Activated CD4-positive, alpha-beta T cell treated with anti-CD3 and anti-CD28 coated beads, Interleukin-2, amount 10 ng/mL, durations not matched to agents 7 days and 5 days (primary cell): ENCODE measurements at regions not wholly inside any gene's neighbourhood (a gene's known extent, or its start where the extent isn't known, plus 50 kb on each side); places are given as distances from the start of the nearest gene placed in this dataset.

Experiments used
- CTCF ChIA-PET: fragments of 350-600 bp; sonication (Branson Sonifier 250); formaldehyde crosslinking; loops from one replicate; lab custom pipeline; 2021; ENCODE audit warnings: antibody characterized with exemption; lab: Charles Lee
- POLR2A ChIA-PET: fragments of 350-600 bp; sonication (Branson Sonifier 250); formaldehyde crosslinking; loops from one replicate; lab custom pipeline; 2021; ENCODE audit warnings: antibody characterized with exemption; lab: Charles Lee
- DNase-seq: peaks from one replicate; pipeline ENCODE4 v3.0.0-alpha.2; 2020
- H3K27ac Mint-ChIP-seq: one replicate; pipeline ENCODE4 v1.8.0; 2021; ENCODE audit warnings: mild to moderate bottlenecking, moderate library complexity, mixed read lengths
- H3K27me3 Mint-ChIP-seq: one replicate; pipeline ENCODE4 v1.8.0; 2021; ENCODE audit warnings: mixed read lengths
- H3K36me3 Mint-ChIP-seq: one replicate; pipeline ENCODE4 v1.8.0; 2021; ENCODE audit warnings: low read depth, mixed read lengths
- H3K4me1 Mint-ChIP-seq: one replicate; pipeline ENCODE4 v1.8.0; 2021; ENCODE audit warnings: mixed read lengths
- H3K4me3 Mint-ChIP-seq: one replicate; pipeline ENCODE4 v1.8.0; 2021; ENCODE audit warnings: mild to moderate bottlenecking, moderate library complexity, mixed read lengths
- H3K9me3 Mint-ChIP-seq: one replicate; pipeline ENCODE4 v1.8.0; 2021; ENCODE audit warnings: mixed read lengths

DNA sequence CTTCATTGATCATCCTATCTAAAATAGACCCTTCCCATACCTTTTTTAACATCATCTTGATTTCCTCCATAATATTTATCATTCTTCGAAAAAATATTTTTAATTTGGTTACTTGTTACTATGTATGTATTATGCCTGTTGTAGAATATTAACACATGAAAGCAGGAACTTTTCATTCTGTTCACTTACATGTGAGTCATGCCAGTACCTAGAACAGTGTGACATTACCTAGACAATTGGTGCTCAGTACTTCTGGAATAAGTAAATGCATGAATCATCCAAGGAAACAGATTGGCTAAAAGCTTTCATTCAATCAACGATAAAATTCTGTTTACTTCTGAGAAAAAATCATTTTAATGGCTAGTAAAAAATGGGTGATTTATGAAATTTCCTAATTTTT, 76.4 kb downstream of the CXXC4 start:
- CTCF ChIA-PET, result no interaction called here
- Mint-ChIP-seq H3K27ac (no peak overlapping the region), H3K36me3 (no peaks in the 10 kb centered on the region), H3K27me3 (no peaks in the 10 kb centered on the region), H3K4me3 (no peak overlapping the region), H3K9me3 (no peaks in the 10 kb centered on the region), H3K4me1 (no peaks in the 10 kb centered on the region)
- POLR2A ChIA-PET, result no interaction called here
- no peak for DNase-seq

DNA sequence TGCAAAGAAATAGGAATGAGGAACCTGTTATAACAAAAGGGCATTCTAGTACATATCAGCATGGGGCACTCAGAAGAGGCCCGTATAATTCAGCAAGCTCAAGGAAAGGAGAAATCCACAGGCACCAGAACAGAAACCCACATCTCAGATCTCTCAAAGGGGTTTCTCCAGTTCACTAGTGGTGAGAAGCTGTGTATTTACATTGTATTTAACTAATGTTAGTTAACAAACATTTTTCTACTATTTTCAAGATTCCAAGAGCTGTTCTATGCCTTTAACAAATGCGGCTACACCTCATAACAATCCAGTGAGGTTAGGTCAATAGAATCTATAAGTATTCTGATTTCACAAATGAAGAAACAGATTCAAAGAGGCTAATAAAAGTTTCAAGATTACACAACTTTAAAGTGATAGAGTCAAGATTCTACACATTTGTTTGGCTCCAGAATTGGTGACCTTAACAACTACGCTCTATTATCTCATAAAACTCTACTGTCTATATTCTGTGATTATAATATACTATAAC, 77.3 kb downstream of the CXXC4 start:
- POLR2A ChIA-PET, result no interaction called here
- no peaks in the 10 kb centered on the region for H3K9me3 Mint-ChIP-seq
- CTCF ChIA-PET, result no interaction called here
- no peak overlapping the region for H3K27ac Mint-ChIP-seq
- H3K4me3 Mint-ChIP-seq, result no peak overlapping the region
- no peaks in the 10 kb centered on the region for H3K36me3 Mint-ChIP-seq
- no peaks in the 10 kb centered on the region for H3K27me3 Mint-ChIP-seq
- DNase-seq, result no peak
- no peaks in the 10 kb centered on the region for H3K4me1 Mint-ChIP-seq

DNA sequence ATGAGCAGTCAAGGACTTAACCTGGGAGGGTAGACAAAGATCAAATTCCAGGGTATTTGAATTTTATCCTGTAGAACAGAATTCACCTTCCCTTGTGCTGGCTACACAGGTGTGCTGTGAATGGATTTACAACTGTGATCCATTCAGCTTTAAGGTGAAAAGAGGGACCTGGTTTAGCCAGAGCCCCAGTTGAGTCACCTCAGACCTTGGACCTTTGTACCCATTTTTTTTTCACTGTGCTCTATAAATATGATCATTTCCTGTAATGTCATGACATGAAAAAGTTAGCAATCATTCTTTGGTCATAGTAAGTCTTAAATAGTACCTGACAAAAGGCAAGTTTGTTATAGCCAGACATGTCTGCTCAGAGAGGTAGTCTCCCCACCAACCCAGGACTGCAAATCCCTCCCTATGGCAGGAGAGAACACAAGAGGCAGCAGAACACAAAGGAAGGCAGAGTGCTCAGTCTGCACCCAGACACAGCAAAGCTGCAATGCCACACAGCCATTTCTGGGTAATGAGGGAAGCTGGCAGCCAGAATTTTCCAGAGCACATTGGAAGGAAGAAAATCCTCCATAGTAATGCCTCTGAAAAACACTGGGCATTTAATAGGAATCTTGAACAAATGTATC, 77.9 kb downstream of the CXXC4 start:
- H3K4me3 Mint-ChIP-seq, result no peak overlapping the region
- no peaks in the 10 kb centered on the region for H3K36me3 Mint-ChIP-seq
- no peak overlapping the region for H3K27ac Mint-ChIP-seq
- H3K27me3 Mint-ChIP-seq, result no peaks in the 10 kb centered on the region
- no peaks in the 10 kb centered on the region for H3K4me1 Mint-ChIP-seq
- no peaks in the 10 kb centered on the region for H3K9me3 Mint-ChIP-seq
- ChIA-PET CTCF (no interaction called here), POLR2A (no interaction called here)
- DNase-seq, result no peak

DNA sequence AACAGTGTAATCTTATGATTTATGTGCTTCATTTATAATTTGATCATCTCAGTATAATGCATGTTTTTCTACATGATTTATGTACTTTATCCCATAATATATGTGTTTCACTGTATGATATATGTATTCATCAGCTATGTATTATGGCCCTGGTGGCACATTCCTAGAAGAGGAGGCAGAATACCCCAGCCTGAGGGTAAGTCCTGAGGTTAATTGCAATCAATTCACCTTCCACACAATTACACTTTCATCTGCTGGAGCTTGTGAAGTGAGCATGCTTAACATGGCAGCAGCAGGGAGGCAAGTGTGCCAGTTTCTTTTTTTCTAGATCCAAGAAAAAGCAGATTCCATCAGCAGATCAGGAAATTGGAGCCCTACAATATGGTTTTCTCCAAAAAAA, 81.2 kb downstream of the CXXC4 start:
- Mint-ChIP-seq H3K27ac (no peak overlapping the region), H3K36me3 (no peaks in the 10 kb centered on the region), H3K4me1 (no peaks in the 10 kb centered on the region), H3K27me3 (no peaks in the 10 kb centered on the region), H3K4me3 (no peak overlapping the region), H3K9me3 (no peaks in the 10 kb centered on the region)
- ChIA-PET CTCF (no interaction called here), POLR2A (no interaction called here)
- DNase-seq, result no peak

DNA sequence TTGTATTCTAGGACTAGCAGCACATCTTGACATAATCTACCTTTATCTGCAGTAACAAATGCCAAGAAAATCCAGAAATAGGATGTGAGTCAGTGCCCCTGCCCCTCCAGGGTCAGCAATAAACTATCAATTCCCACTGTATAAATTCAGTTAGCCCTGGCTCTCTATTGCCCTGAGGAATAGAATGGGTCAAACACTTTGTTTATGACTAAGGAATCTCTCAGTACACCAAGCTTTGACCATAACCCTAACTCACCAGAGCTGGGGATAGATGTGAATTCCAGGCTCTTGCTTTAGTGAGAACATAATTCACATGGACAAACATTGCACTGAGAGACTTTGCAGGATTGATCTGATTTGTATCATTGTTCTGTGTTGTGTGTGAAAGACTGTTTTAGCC, 82.3 kb downstream of the CXXC4 start:
- Mint-ChIP-seq H3K4me1 (no peaks in the 10 kb centered on the region), H3K27ac (no peak overlapping the region), H3K36me3 (no peaks in the 10 kb centered on the region), H3K9me3 (no peaks in the 10 kb centered on the region), H3K4me3 (no peak overlapping the region), H3K27me3 (no peaks in the 10 kb centered on the region)
- ChIA-PET POLR2A (no interaction called here), CTCF (no interaction called here)
- no peak for DNase-seq

DNA sequence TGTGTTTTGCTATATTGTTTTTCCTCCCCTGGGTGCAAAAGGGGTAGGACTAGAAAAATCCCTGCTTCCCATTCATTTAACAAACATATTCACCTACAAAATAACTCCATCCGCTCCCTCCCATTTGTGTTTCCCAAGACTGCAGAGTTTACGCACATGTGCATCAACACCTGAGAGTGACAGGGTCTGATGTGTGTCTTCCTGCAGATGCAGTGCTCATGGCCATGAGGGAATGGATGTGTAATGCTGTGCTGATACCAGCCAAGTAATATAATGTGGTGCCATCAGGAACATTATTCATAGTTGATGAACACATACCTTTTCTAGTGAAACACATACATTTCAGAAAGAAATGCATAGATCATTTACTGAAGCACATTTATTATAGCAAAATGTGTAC, 83.2 kb downstream of the CXXC4 start:
- no peaks in the 10 kb centered on the region for H3K4me1 Mint-ChIP-seq
- no peaks in the 10 kb centered on the region for H3K27me3 Mint-ChIP-seq
- no peaks in the 10 kb centered on the region for H3K36me3 Mint-ChIP-seq
- ChIA-PET POLR2A (no interaction called here), CTCF (no interaction called here)
- H3K4me3 Mint-ChIP-seq, result no peak overlapping the region
- no peak overlapping the region for H3K27ac Mint-ChIP-seq
- no peak for DNase-seq
- no peaks in the 10 kb centered on the region for H3K9me3 Mint-ChIP-seq

DNA sequence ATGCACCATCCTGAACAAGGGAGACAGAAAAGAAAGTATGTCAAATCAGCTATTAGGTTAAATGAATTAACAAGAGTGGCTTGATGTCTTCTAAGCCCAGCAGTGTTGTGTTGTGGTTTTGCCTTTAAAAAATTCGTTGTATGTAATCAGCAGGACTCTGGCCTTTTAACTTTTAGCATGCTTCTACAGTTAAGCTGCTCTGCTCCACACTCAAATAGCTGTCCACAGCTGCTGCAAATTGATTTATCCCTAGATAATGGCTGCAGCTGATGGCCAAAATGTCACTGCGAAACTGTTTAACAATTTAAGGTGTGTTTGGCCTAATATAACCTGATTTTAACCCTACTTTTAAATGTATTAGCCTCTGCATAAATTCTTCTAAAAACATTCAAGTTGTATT, 85.8 kb downstream of the CXXC4 start:
- Mint-ChIP-seq H3K27ac (no peak overlapping the region), H3K4me3 (no peak overlapping the region), H3K9me3 (no peaks in the 10 kb centered on the region), H3K4me1 (no peaks in the 10 kb centered on the region), H3K36me3 (no peaks in the 10 kb centered on the region), H3K27me3 (no peaks in the 10 kb centered on the region)
- ChIA-PET CTCF (no interaction called here), POLR2A (no interaction called here)
- DNase-seq, result no peak

DNA sequence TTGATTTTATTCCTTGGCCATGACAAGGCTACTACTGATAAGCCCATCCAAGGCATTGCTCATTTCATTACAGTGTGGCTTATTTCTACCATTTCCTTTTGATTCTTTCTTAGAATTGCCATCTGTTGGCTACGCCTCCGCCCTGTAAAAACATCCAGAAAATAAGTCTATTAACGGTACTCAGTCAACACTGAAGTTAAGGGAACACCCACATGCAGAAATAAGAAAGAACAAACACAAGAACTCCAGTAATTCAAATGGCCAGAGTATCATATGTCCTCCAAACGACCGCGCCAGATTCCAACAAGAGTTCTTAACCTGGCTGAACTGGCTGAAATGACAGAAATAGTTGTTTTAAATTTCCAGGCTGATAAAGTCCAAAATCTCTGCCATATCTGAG, 90.3 kb downstream of the CXXC4 start:
- no peak overlapping the region for H3K4me3 Mint-ChIP-seq
- no peak for DNase-seq
- CTCF ChIA-PET, result no interaction called here

DNA sequence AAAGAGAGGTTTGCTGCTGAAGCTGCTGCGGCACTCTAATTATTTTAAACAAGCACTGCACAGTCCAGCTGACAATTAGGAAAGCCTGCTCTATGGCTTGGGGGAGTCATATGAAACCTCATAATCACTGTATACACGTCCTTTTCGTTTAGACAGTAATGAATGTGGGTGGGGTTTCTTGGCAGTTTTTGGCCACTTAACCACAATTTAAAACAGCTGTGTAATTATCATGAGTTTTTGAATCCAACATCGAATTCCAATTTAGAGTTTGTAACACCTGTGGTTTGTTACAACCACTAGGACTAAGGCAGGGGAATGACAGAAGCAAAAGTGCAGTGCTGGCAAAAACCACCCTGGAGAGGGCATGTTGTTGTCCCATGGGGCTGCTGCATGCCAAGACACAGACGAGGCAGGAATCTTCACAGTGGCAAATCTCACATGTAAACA, 99.5 kb downstream of the CXXC4 start:
- peaks cover 5% of the 10 kb centered on the region for H3K9me3 Mint-ChIP-seq
- no peak for DNase-seq
- no peaks in the 10 kb centered on the region for H3K36me3 Mint-ChIP-seq
- H3K4me1 Mint-ChIP-seq, result no peaks in the 10 kb centered on the region
- no peaks in the 10 kb centered on the region for H3K27me3 Mint-ChIP-seq
- H3K4me3 Mint-ChIP-seq, result no peak overlapping the region
- POLR2A ChIA-PET, result no interaction called here
- H3K27ac Mint-ChIP-seq, result no peak overlapping the region
- CTCF ChIA-PET, result no interaction called here

More for the DNA sequence above, 90.3 kb downstream of the CXXC4 start:
- Mint-ChIP-seq H3K36me3 (no peaks in the 10 kb centered on the region), H3K9me3 (no peaks in the 10 kb centered on the region), H3K4me1 (no peaks in the 10 kb centered on the region), H3K27me3 (no peaks in the 10 kb centered on the region), H3K27ac (no peak overlapping the region)
- POLR2A ChIA-PET, result no interaction called here

DNA sequence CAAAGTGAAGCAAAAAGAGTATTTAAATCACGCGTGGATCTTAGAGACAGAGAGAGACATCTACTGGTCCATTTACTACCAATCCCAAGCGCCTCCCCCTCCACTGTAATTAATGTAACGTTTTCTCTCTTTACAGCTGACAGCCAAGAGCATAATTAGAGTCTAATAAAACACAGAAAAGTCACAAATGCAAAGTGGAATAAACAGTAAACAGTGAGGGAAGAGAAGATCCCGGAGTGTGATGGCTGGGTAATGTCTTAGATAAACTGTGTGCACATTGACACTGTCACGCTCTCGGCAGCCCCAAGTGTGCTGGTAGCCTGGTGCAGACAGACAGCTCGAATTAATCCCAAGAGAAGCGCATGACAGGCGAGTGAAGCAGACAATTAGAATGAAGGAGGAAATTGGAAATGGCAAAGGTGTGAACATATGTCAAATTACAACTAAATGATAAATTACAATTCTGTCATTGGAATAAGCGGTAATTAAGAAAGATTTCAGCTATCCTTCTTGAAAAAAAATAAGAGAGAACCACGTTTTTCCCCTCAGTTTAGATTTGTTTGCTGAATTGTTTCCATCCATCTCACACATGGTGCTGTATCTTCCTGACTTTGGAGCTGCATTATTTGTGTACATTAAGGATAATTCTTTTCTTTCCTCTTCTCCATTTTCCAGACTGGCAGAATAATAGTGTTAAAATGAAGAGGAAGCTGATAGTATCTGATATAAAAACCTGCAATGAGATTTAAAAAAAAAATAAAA, 100.1 kb downstream of the CXXC4 start:
- ChIA-PET POLR2A (no interaction called here), CTCF (interaction anchor here (0.6 kb wide), 1 partner anchor 11 kb away, joined by 3 read pairs; no protein-coding TSS in a partner anchor)
- Mint-ChIP-seq H3K4me3 (no peak overlapping the region), H3K9me3 (peaks cover 5% of the 10 kb centered on the region), H3K27ac (no peak overlapping the region), H3K27me3 (no peaks in the 10 kb centered on the region), H3K36me3 (no peaks in the 10 kb centered on the region), H3K4me1 (no peaks in the 10 kb centered on the region)
- no peak for DNase-seq

DNA sequence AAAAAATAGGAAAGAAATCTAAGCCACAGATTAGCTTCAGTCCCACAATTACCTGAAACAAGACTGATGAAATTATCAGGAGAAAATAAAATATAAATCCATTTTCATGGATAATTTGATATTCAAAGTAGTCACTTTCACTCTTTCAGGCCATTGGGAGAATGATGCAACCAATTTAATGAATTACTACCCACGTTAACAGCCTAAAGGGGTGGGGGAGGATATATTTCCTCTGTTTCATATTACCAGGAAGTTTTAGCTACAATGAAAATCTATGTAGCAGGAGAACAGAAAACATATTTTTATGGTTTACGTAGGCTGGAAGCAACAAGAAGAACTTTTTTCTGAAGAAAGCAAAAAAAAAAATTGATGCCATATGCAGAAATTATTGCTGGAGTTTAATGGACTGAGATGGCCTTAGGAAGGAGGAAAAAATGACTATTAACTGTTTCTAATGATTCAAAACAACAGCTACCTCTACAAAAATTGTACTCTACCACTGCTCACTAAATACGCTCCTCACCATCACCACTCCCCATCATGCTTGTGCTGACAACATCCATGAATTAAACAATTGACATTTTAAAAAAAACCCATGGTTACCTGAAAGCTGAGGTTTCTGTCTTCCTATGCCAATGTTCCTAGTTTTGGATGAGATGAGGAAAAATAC, 100.9 kb downstream of the CXXC4 start:
- H3K36me3 Mint-ChIP-seq, result no peaks in the 10 kb centered on the region
- no peaks in the 10 kb centered on the region for H3K4me1 Mint-ChIP-seq
- H3K27ac Mint-ChIP-seq, result no peak overlapping the region
- H3K9me3 Mint-ChIP-seq, result peaks cover 5% of the 10 kb centered on the region
- DNase-seq, result no peak
- ChIA-PET CTCF (no interaction called here), POLR2A (no interaction called here)
- no peak overlapping the region for H3K4me3 Mint-ChIP-seq
- H3K27me3 Mint-ChIP-seq, result no peaks in the 10 kb centered on the region

DNA sequence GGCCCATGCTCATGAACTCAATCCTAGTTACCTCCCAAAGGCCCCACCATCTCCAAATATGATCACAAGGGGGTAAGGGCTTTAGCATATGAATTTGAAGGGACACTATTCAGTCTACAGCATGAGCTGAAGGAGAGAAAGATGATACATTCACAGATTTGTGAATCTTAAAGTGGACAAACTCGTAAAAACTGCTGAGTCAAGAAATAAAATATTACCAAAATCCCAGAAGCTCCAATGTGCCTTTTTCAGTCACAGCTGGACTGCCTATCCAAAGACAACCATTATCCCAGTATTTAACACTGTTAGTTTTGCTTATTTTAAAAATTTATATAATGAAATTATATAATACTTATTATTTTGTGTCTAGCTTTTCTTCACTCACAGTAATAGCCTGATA, 109.0 kb downstream of the CXXC4 start:
- CTCF ChIA-PET, result no interaction called here
- no peak overlapping the region for H3K27ac Mint-ChIP-seq
- no peaks in the 10 kb centered on the region for H3K4me1 Mint-ChIP-seq
- peaks cover 3% of the 10 kb centered on the region for H3K9me3 Mint-ChIP-seq
- DNase-seq, result no peak
- no peaks in the 10 kb centered on the region for H3K36me3 Mint-ChIP-seq
- no peaks in the 10 kb centered on the region for H3K27me3 Mint-ChIP-seq
- H3K4me3 Mint-ChIP-seq, result no peak overlapping the region
- POLR2A ChIA-PET, result no interaction called here

DNA sequence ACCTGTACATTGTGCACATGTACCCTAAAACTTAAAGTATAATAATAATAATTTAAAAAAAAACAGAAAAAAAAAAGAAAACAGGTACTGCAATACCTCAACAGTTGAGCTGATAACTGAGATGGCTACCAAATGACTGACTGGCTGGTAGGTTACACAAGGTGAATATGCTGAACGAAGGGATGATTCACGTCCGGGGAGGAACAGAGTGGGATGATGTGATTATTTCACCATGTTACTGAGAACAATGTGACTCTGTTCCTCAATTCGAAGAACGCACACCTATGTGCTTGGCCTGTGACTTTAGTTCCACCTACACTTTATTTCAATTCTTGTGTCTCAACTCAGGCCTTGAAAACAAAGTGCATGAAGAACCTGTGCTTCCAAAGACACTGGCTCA, 111.7 kb downstream of the CXXC4 start:
- POLR2A ChIA-PET, result no interaction called here
- CTCF ChIA-PET, result interaction anchor here (1.0 kb wide), 1 partner anchor 115 kb away, joined by 3 read pairs; no protein-coding TSS in a partner anchor
- Mint-ChIP-seq H3K36me3 (no peaks in the 10 kb centered on the region), H3K27ac (no peak overlapping the region), H3K9me3 (peaks cover 8% of the 10 kb centered on the region), H3K4me3 (no peak overlapping the region), H3K27me3 (no peaks in the 10 kb centered on the region), H3K4me1 (no peaks in the 10 kb centered on the region)
- DNase-seq, result no peak
